ENCODE measurements at regions not wholly inside any gene's neighbourhood (a gene's known extent, or its start where the extent isn't known, plus 50 kb on each side); places are given as distances from the start of the nearest gene placed in this dataset.

- TF ChIP-seq CTCF (optimal IDR thresholded peaks at IDR 0.05 in 1 of 3, IDR thresholded peaks at IDR 0.05 in 1 of 3, conservative IDR thresholded peaks at IDR 0.05 in 1 of 3; ENCODE audit: extremely low read depth in 1 of 3, insufficient read depth in 2 of 3, low read length in 3 of 3) (no peak), EZH2 (IDR thresholded peaks at IDR 0.05; ENCODE audit: low read length) (no peak)
Measured at GRCh38 chr6:22056398-22056797, 240.4 kb downstream of the PRL start.

Data from keratinocyte (primary cell).